Neural cell (in vitro differentiated cells): ENCODE measurements at regions not wholly inside any gene's neighbourhood (a gene's known extent, or its start where the extent isn't known, plus 50 kb on each side); places are given as distances from the start of the nearest gene placed in this dataset.

Source experiments
- CTCF ChIP-seq: fragments of 450-650 bp; IDR thresholded peaks from 2 replicates; pipeline ENCODE4 v1.5.1; 2014; ENCODE audit warnings: antibody characterized with exemption, mild to moderate bottlenecking, moderate library complexity; ENCODE audit not compliant: poor library complexity, severe bottlenecking
- POLR2AphosphoS5 ChIP-seq: IDR thresholded peaks from 2 replicates; pipeline ENCODE4 v1.6.1; 2012

- no peak for TF ChIP-seq CTCF
- TF ChIP-seq POLR2AphosphoS5 = no peak
Measured at GRCh38 chr2:10970666-10971065, 58.9 kb downstream of the KCNF1 start.
